Stomach smooth muscle (tissue), 2 donors: ENCODE measurements at regions not wholly inside any gene's neighbourhood (a gene's known extent, or its start where the extent isn't known, plus 50 kb on each side); places are given as distances from the start of the nearest gene placed in this dataset.
"Not testable (repeated sequence)": the region's sequence is repeated elsewhere in the genome, so short reads cannot be mapped to it uniquely, and the experiment has no call there.

Experiments
- H3K27ac ChIP-seq: one replicate; pipeline ENCODE4 v1.7.0; 2013; ENCODE audit warnings: mild to moderate bottlenecking, low read length, inconsistent platforms
- H3K27me3 ChIP-seq, 2 donors: one replicate each; pipeline ENCODE4 v1.7.0; 2013; ENCODE audit warnings: low read length in 2 of 2; ENCODE audit not compliant: insufficient read depth in 2 of 2, control insufficient read depth in 1 of 2
- H3K36me3 ChIP-seq, 2 donors: one replicate each; pipeline ENCODE4 v1.7.0; 2013; ENCODE audit warnings: low read length in 2 of 2; ENCODE audit not compliant: control insufficient read depth in 2 of 2, insufficient read depth in 2 of 2
- H3K4me1 ChIP-seq: one replicate; pipeline ENCODE4 v1.7.0; 2013; ENCODE audit warnings: low read length; ENCODE audit not compliant: control insufficient read depth, insufficient read depth
- H3K4me3 ChIP-seq, 2 donors: one replicate each; pipeline ENCODE4 v1.7.0; 2013; ENCODE audit warnings: low read length in 2 of 2
- H3K9ac ChIP-seq, 2 donors: one replicate each; pipeline ENCODE4 v1.7.0; 2013; ENCODE audit warnings: low read length in 2 of 2, mild to moderate bottlenecking in 1 of 2
- H3K9me3 ChIP-seq, 2 donors: one replicate each; pipeline ENCODE4 v1.7.0; 2013; ENCODE audit warnings: low read length in 2 of 2; ENCODE audit not compliant: control insufficient read depth in 2 of 2
- donor health status: healthy.
- donor health status: Pancreatic carcinoma.

DNA sequence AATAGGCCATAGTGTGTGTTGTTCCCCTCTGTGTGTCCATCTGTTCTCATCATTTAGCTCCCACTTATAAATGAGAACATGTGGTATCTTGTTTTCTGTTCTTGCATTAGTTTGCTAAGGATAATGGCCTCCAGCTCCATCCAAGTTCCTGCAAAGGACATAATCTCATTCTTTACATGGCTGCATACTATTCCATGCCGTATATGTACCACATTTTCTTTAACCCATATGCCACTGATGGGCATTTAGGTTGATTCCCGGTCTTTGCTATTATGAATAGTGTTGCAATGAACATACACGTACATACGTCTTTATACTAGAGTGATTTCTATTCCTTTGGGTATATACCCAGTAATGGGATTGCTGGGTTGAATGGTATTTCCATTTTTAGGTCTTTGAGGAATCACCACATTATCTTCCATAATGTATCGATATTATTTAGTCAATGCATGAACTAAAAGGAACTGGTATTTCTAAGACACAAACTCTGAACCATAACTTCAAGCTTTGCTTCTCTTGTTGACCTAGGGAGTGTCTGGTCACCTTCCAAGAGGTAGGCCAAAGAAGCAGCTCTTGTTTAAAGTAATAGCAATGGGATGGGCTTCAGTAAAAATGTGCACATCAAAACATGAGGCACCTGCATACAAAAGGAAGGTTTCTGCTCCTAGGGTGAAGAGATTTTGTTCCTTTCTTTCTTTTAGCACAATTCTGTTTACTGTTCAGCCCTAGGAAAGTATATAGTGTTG lies 343.0 kb upstream of the ARID1B start:
- no peak overlapping the region for H3K4me3 ChIP-seq
- no peaks in the 10 kb centered on the region for H3K9me3 ChIP-seq
- no peak overlapping the region for H3K9ac ChIP-seq
- H3K4me1 ChIP-seq = peaks cover 4% of the 10 kb centered on the region
- no peaks in the 10 kb centered on the region for H3K36me3 ChIP-seq
- H3K27me3 ChIP-seq = no peaks in the 10 kb centered on the region
- H3K27ac ChIP-seq = no peak overlapping the region

GRCh38 chr6:156432543-156432942 lies 344.6 kb upstream of the ARID1B start:
- Histone ChIP-seq H3K9ac (no peak overlapping the region), H3K27ac (no peak overlapping the region), H3K9me3 (no peaks in the 10 kb centered on the region), H3K27me3 (no peaks in the 10 kb centered on the region), H3K4me1 (no peaks in the 10 kb centered on the region), H3K36me3 (no peaks in the 10 kb centered on the region), H3K4me3 (no peak overlapping the region)

DNA sequence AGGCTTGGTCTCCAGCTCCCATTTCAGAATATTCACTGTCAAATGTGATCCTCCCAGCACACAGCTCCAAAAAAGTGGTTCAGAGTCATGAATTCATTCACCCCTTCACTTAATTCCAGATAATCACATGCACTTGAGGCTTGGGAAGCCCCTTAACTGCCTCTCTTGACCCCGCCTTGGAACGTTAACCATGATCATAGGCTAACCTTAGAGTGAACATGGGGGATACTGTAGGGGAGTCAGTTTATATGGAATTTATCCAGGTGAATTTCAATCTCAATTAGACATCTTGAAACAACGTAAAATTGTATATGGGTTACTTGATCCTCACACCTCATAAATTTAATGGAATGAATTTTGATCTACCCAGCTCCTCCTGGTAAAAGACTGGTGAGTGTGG lies 346.8 kb upstream of the ARID1B start:
- Histone ChIP-seq H3K4me1 (no peaks in the 10 kb centered on the region), H3K9ac (no peak overlapping the region), H3K36me3 (no peaks in the 10 kb centered on the region), H3K9me3 (no peaks in the 10 kb centered on the region), H3K27me3 (no peaks in the 10 kb centered on the region), H3K27ac (no peak overlapping the region), H3K4me3 (no peak overlapping the region)

DNA sequence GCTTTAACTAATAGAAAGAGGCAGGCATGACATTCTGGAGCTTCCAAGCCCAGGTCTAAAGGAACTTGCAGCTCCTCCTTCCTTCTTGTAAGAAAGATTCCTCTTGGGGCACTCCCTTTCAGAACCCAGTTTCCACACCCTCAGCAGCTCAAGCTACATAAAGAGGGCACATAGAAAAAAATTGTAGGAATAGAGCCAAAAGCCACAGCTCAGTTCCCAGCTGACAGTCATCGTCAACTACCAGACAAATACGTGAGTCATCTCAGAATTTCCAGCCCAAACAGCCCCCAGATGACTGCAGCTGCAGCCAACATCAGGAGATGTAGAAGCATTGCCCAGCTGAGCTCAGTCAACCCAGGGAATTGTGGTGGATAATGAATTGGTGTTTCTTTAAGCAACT lies 349.8 kb upstream of the ARID1B start:
- Histone ChIP-seq H3K36me3 (no peaks in the 10 kb centered on the region), H3K27me3 (no peaks in the 10 kb centered on the region), H3K4me3 (no peak overlapping the region), H3K27ac (no peak overlapping the region), H3K9ac (no peak overlapping the region), H3K4me1 (no peaks in the 10 kb centered on the region), H3K9me3 (peaks cover 0 to 7% of the 10 kb centered on the region in 2 donors)

GRCh38 chr6:156425359-156426020 lies 351.7 kb upstream of the ARID1B start:
- Histone ChIP-seq H3K36me3 (no peaks in the 10 kb centered on the region), H3K4me1 (no peaks in the 10 kb centered on the region), H3K9me3 (peaks cover 0 to 8% of the 10 kb centered on the region in 2 donors), H3K27ac (no peak overlapping the region), H3K27me3 (no peaks in the 10 kb centered on the region), H3K4me3 (no peak overlapping the region), H3K9ac (no peak overlapping the region)

- Histone ChIP-seq H3K4me1 (no peaks in the 10 kb centered on the region), H3K9ac (no peak overlapping the region), H3K27ac (no peak overlapping the region)
These were observed 353.3 kb upstream of the ARID1B start for GRCh38 chr6:156423829-156424228.

DNA sequence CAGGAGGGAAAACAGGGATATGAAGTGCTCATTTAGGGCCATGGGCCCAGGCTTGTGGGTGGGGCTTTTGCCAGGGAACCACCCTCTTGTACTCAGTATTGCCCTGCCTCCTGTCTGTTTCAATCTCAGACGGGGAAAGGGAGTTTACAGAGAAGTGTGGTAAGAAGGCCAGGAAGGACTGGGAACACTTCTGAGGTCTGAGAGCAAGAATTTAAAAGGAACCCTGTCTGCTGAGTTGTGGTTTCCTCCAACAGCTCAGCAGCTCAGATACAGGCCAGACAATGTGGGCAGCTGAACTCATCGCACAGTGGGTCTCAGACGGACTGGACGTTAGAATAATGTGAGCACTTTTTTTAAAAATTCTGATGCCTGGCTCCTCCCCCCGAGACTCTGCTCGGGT lies 354.1 kb upstream of the ARID1B start:
- no peak overlapping the region for H3K4me3 ChIP-seq

More at GRCh38 chr6:156423829-156424228, 353.3 kb upstream of the ARID1B start:
- H3K4me3 ChIP-seq = no peak overlapping the region
- no peaks in the 10 kb centered on the region for H3K27me3 ChIP-seq
- no peaks in the 10 kb centered on the region for H3K36me3 ChIP-seq
- peaks cover 0 to 8% of the 10 kb centered on the region in 2 donors for H3K9me3 ChIP-seq

DNA sequence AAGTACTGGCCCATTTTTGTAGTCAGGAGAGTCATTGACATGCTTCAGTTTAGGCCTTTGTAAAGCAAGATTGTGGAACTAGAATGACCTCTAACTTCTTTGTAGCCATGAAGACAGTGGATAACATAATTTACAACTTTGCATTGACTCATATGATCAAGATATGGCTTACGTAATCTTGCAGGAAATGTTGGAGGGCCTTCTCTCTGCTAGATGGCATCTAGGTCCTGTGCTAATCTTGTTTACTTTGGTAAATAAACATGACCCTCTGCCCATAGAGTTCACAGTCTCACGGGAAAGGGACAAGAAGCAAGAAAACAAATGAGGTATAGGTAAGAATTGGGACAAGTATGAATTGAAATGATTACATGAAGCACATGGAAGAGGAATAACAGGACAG lies 355.2 kb upstream of the ARID1B start:
- H3K4me3 ChIP-seq = no peak overlapping the region
- no peak overlapping the region for H3K9ac ChIP-seq
- H3K27ac ChIP-seq = no peak overlapping the region
- H3K27me3 ChIP-seq = no peaks in the 10 kb centered on the region
- H3K36me3 ChIP-seq = no peaks in the 10 kb centered on the region
- H3K9me3 ChIP-seq = peaks cover 0 to 8% of the 10 kb centered on the region in 2 donors
- H3K4me1 ChIP-seq = no peaks in the 10 kb centered on the region

More for the DNA sequence above, 354.1 kb upstream of the ARID1B start:
- H3K9me3 ChIP-seq = peaks cover 0 to 8% of the 10 kb centered on the region in 2 donors
- no peaks in the 10 kb centered on the region for H3K27me3 ChIP-seq
- no peaks in the 10 kb centered on the region for H3K36me3 ChIP-seq
- no peak overlapping the region for H3K27ac ChIP-seq
- no peaks in the 10 kb centered on the region for H3K4me1 ChIP-seq
- H3K9ac ChIP-seq = no peak overlapping the region

- not testable (repeated sequence) for H3K9me3 ChIP-seq, H3K9ac ChIP-seq, H3K27me3 ChIP-seq, H3K27ac ChIP-seq, H3K36me3 ChIP-seq, H3K4me3 ChIP-seq, H3K4me1 ChIP-seq
These were observed 355.9 kb upstream of the ARID1B start for GRCh38 chr6:156421301-156421700.

GRCh38 chr6:156420172-156420993 lies 356.8 kb upstream of the ARID1B start:
- Histone ChIP-seq H3K27me3 (no peaks in the 10 kb centered on the region), H3K4me1 (no peaks in the 10 kb centered on the region), H3K27ac (no peak overlapping the region), H3K4me3 (peak overlapping the region in 1 of 2 donors; percentile 8), H3K9ac (no peak overlapping the region), H3K9me3 (peaks cover 0 to 8% of the 10 kb centered on the region in 2 donors), H3K36me3 (no peaks in the 10 kb centered on the region)
